Endothelial cell of umbilical vein (primary cell): ENCODE measurements at regions not wholly inside any gene's neighbourhood (a gene's known extent, or its start where the extent isn't known, plus 50 kb on each side); places are given as distances from the start of the nearest gene placed in this dataset.

ENCODE experiments used
- BruUV-seq: library from RNA; stranded (reverse); fragments of 400-500 nt; replicated peaks from 2 replicates; lab custom pipeline; 2021; lab: Mats Ljungman, UMichigan
- CTCF ChIA-PET: fragments of 300-600, 350-600 bp; sonication (Branson Sonifier 250); formaldehyde crosslinking; loops from one replicate; lab custom pipeline; 2021; ENCODE audit warnings: antibody characterized with exemption, inconsistent platforms; lab: Charles Lee
- POLR2A ChIA-PET: fragments of 300-600, 350-600 bp; sonication (Branson Sonifier 250); formaldehyde crosslinking; loops from one replicate; lab custom pipeline; 2021; ENCODE audit warnings: antibody characterized with exemption, inconsistent platforms; lab: Charles Lee
- DNase-seq: peaks from one replicate; pipeline ENCODE4 v3.0.0-alpha.2; 2011; ENCODE audit warnings: low read depth, low spot score
- FAIRE-seq: peaks from 2 replicates; lab custom pipeline; 2011; peaks lifted over from hg19 to GRCh38; lab: Jason Lieb, UNC
- H2AFZ ChIP-seq: 2 replicates; pipeline ENCODE4 v1.6.0; 2012; ENCODE audit warnings: low read depth, low read length, control low read depth, inconsistent platforms
- H3K27ac ChIP-seq: 2 replicates; pipeline ENCODE4 v1.5.1; 2011; ENCODE audit warnings: low read depth, mild to moderate bottlenecking, control low read depth, low read length, moderate library complexity; ENCODE audit not compliant: insufficient read depth
- H3K27me3 ChIP-seq, 2 experiments: 2 replicates each; pipeline versions ENCODE4 v1.6.0 to v1.6.1; 2011; ENCODE audit warnings: low read length in 2 of 2, mixed read lengths in 1 of 2; ENCODE audit not compliant: control insufficient read depth in 2 of 2, insufficient read depth in 2 of 2
- H3K36me3 ChIP-seq, 2 experiments: 2 replicates in 1 of 2; 3 replicates in 1 of 2; pipeline ENCODE4 v1.5.1; 2011; ENCODE audit warnings: low read length in 2 of 2, mild to moderate bottlenecking in 1 of 2, moderate library complexity in 1 of 2; ENCODE audit not compliant: control insufficient read depth in 2 of 2, insufficient read depth in 2 of 2; ENCODE audit errors: extremely low read depth in 1 of 2
- H3K4me1 ChIP-seq: 3 replicates; pipeline ENCODE4 v1.5.1; 2011; ENCODE audit warnings: mild to moderate bottlenecking, low read length; ENCODE audit not compliant: control insufficient read depth, insufficient read depth; ENCODE audit errors: extremely low read depth
- H3K4me2 ChIP-seq: 2 replicates; pipeline ENCODE4 v1.6.1; 2011; ENCODE audit warnings: low read length, control low read depth, mixed read lengths; ENCODE audit not compliant: insufficient read depth
- H3K4me3 ChIP-seq, 3 experiments: fragments of 200-600 bp in 1 of 3; sonication (generic), shearing (Covaris generic) in 1 of 3; replicated peaks in 1 of 3; 2 replicates each; pipeline ENCODE4 v1.5.1; 2011 to 2016; ENCODE audit warnings: control low read depth in 3 of 3, low read length in 3 of 3, mild to moderate bottlenecking in 2 of 3, inconsistent platforms in 1 of 3, low read depth in 1 of 3, moderate library complexity in 1 of 3; ENCODE audit not compliant: insufficient read depth in 1 of 3
- H3K79me2 ChIP-seq: 2 replicates; pipeline ENCODE4 v1.6.0; 2012; ENCODE audit warnings: low read length, inconsistent platforms; ENCODE audit not compliant: control insufficient read depth, insufficient read depth
- H3K9ac ChIP-seq: replicated peaks from 2 replicates; pipeline ENCODE3; 2011; ENCODE audit warnings: low read length, control low read depth; ENCODE audit not compliant: insufficient read depth; ENCODE audit errors: extremely low read depth
- H3K9me1 ChIP-seq: replicated peaks from 3 replicates; pipeline ENCODE4 v1.6.0; 2011; ENCODE audit warnings: mild to moderate bottlenecking, low read length; ENCODE audit not compliant: control insufficient read depth, insufficient read depth; ENCODE audit errors: extremely low read depth
- H3K9me3 ChIP-seq: replicated peaks from 2 replicates; pipeline ENCODE4 v1.5.1; 2012; ENCODE audit warnings: low read length, inconsistent platforms; ENCODE audit not compliant: control insufficient read depth, insufficient read depth
- H4K20me1 ChIP-seq: replicated peaks from 2 replicates; pipeline ENCODE3; 2011; ENCODE audit warnings: mild to moderate bottlenecking, low read length; ENCODE audit not compliant: control insufficient read depth, insufficient read depth; ENCODE audit errors: extremely low read depth
- EZH2 ChIP-seq: IDR thresholded peaks from 2 replicates; pipeline ENCODE4 v1.6.1; 2012; ENCODE audit warnings: borderline replicate concordance, low read depth, mild to moderate bottlenecking, moderate library complexity, low read length, inconsistent platforms; ENCODE audit not compliant: severe bottlenecking
- FOS ChIP-seq: IDR thresholded peaks from 2 replicates; pipeline ENCODE4 v1.6.1; 2011; ENCODE audit warnings: mild to moderate bottlenecking, low read length, moderate library complexity, borderline replicate concordance; ENCODE audit not compliant: insufficient read depth
- GATA2 ChIP-seq: IDR thresholded peaks from 2 replicates; pipeline ENCODE4 v1.7.0; 2011; ENCODE audit warnings: low read depth, mild to moderate bottlenecking, moderate library complexity, mixed read lengths, low read length; ENCODE audit not compliant: insufficient read length, insufficient read depth
- JUN ChIP-seq: IDR thresholded peaks from 2 replicates; pipeline ENCODE4 v1.6.1; 2011; ENCODE audit warnings: borderline replicate concordance, low read depth; ENCODE audit not compliant: insufficient read length, insufficient read depth
- MYC ChIP-seq: IDR thresholded peaks from one replicate; pipeline ENCODE4 v1.6.1; 2011; ENCODE audit warnings: mild to moderate bottlenecking, low read depth, low read length
- POLR2A ChIP-seq: IDR thresholded peaks from 2 replicates; pipeline ENCODE4 v1.6.1; 2012; ENCODE audit warnings: low read depth, mild to moderate bottlenecking, control low read depth, low read length
- POLR2AphosphoS5 ChIP-seq: IDR thresholded peaks from 2 replicates; pipeline ENCODE4 v1.6.1; 2012; ENCODE audit warnings: low read depth, mild to moderate bottlenecking, control low read depth, low read length, moderate library complexity; ENCODE audit not compliant: insufficient read depth
- dilution Hi-C: fragments of 300-500 bp; cut with MboI; formaldehyde crosslinking; loops from one replicate; pipeline ENCODE4 v1.15.0; 2019; ENCODE audit warnings: low sequenced_read_pairs; ENCODE audit not compliant: extremely low pct_ligation_motif_present
- intact Hi-C: fragments of 100-400 bp; cut with micrococcal nuclease; formaldehyde crosslinking; loops from one replicate; pipeline ENCODE4 v1.10.0; 2022
- TF ChIP-seq, protein P1 (sequence below): IDR thresholded peaks from 2 replicates; pipeline ENCODE4 v1.6.1; 2011; ENCODE audit not compliant: insufficient read depth, insufficient read length
- TF ChIP-seq, protein P2 (sequence below), 2 donors: IDR thresholded peaks; 1 replicate in 1 of 2; 2 replicates in 1 of 2; pipeline ENCODE4 v1.5.1; 2011; ENCODE audit warnings: low read length in 2 of 2, mild to moderate bottlenecking in 2 of 2, moderate library complexity in 2 of 2, control low read depth in 1 of 2, inconsistent platforms in 1 of 2, low read depth in 1 of 2; ENCODE audit not compliant: insufficient read depth in 1 of 2; ENCODE audit errors: extremely low read depth in 1 of 2

DNA sequence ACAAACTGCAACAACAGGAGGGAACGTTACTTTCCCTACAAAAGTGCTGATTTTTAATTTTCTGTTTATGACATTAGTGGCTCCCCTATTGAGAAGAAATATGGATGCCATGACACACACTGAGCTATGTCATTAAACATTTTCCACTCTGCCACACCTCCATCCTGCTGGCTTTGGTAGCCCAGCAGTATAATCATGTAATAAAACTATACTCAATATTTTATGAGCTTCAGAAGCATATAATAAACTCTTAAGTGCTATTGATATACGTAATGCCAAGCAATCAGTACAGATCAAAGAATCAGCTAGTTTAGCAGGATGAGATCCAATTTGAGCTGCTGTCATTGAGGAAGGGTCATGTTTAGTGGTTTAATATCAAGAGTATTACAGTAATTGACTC, 141.3 kb upstream of the LRRC7 start:
- H3K4me1 ChIP-seq: no peaks in the 10 kb centered on the region
- no peaks in the 10 kb centered on the region for H3K9me1 ChIP-seq
- intact Hi-C loops (no loop called here), dilution Hi-C loops (no loop called here)
- no peaks in the 10 kb centered on the region for H4K20me1 ChIP-seq
- H3K9me3 ChIP-seq: no peaks in the 10 kb centered on the region
- no TSS peak for BruUV-seq
- DNase-seq: no peak
- H3K4me3 ChIP-seq: no peak overlapping the region
- TF ChIP-seq, protein P1, sequence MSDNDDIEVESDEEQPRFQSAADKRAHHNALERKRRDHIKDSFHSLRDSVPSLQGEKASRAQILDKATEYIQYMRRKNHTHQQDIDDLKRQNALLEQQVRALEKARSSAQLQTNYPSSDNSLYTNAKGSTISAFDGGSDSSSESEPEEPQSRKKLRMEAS: no peak
- TF ChIP-seq GATA2 (no peak), JUN (no peak), POLR2AphosphoS5 (no peak), MYC (no peak), EZH2 (no peak), POLR2A (no peak), FOS (no peak)
- TF ChIP-seq, protein P2, sequence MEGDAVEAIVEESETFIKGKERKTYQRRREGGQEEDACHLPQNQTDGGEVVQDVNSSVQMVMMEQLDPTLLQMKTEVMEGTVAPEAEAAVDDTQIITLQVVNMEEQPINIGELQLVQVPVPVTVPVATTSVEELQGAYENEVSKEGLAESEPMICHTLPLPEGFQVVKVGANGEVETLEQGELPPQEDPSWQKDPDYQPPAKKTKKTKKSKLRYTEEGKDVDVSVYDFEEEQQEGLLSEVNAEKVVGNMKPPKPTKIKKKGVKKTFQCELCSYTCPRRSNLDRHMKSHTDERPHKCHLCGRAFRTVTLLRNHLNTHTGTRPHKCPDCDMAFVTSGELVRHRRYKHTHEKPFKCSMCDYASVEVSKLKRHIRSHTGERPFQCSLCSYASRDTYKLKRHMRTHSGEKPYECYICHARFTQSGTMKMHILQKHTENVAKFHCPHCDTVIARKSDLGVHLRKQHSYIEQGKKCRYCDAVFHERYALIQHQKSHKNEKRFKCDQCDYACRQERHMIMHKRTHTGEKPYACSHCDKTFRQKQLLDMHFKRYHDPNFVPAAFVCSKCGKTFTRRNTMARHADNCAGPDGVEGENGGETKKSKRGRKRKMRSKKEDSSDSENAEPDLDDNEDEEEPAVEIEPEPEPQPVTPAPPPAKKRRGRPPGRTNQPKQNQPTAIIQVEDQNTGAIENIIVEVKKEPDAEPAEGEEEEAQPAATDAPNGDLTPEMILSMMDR (IDR thresholded peaks at IDR 0.05; ENCODE audit: extremely low read depth in 1 of 2, insufficient read depth in 1 of 2, low read depth in 1 of 2, low read length in 2 of 2): no peak
- CTCF ChIA-PET: no interaction called here
- no peak overlapping the region for H3K27ac ChIP-seq
- H3K4me2 ChIP-seq: no peak overlapping the region
- no peaks in the 10 kb centered on the region for H3K27me3 ChIP-seq
- no peak for FAIRE-seq
- H3K36me3 ChIP-seq: no peaks in the 10 kb centered on the region
- POLR2A ChIA-PET: no interaction called here
- H3K79me2 ChIP-seq: no peaks in the 10 kb centered on the region
- H2AFZ ChIP-seq: no peak overlapping the region
- H3K9ac ChIP-seq: no peak overlapping the region
